Eye (tissue), 1 donor: ENCODE measurements at regions not wholly inside any gene's neighbourhood (a gene's known extent, or its start where the extent isn't known, plus 50 kb on each side); places are given as distances from the start of the nearest gene placed in this dataset.
"Not testable (repeated sequence)": the region's sequence is repeated elsewhere in the genome, so short reads cannot be mapped to it uniquely, and the experiment has no call there.

Experiments used
- DNase-seq: peaks from one replicate; pipeline ENCODE4 v3.0.0-alpha.2; 2015

DNA sequence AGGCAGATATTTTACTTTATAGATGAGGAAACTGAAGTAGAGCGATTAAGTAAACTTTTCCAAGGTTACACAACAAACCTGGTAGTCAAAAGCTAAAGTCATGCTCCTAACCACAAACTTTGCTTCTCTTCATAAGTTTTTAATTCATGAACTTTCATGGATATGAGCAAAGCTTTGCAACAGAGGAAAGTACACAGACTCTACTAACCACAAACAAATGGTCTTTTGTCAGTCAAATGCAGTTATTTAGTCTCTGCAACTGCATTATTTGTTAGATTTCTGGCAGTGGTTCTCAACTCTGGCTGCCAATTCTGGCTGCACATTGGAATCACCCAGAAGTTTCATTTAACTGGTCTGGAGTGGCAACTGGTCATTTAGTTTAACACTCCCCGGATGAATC is 140.6 kb upstream of the TMEM168 start:
- DNase-seq = no peak

DNA sequence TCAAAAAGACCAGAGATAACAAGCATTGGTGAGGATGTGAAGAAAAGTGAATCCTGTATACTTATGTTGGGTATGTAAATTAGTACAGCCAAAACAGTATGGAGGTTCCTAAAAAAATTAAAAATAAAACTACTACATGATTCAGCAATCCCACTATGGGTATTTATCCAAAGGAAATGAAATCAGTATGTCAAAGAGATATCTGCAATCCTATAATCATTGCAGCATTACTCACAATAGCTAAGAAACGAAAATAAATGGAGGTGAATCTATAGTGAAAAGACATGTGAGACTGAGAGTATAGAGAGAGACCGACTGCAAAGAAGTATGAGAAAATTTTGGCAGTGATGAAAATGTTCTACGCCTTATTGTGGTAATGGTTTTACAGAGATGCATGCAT is 139.2 kb upstream of the TMEM168 start:
- DNase-seq = no peak

DNA sequence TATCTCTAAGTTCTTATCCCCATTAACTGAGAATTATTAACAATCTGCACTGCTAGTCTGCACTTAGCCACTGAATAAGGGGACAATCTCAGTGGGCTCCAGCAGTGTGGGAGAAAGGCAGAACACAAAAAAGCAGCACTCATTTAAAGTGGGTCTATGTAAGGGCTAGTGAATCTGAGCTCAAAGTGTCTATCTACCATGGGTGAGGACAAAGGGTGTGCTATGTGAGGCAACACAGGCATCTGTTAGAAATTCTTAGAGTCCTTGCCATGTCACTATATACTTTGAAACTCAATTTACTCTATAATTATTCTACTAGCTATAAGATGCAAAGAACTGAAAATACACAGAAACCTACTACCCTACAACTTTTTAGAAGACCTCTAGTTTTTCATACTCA is 135.8 kb upstream of the TMEM168 start:
- no peak for DNase-seq

DNA sequence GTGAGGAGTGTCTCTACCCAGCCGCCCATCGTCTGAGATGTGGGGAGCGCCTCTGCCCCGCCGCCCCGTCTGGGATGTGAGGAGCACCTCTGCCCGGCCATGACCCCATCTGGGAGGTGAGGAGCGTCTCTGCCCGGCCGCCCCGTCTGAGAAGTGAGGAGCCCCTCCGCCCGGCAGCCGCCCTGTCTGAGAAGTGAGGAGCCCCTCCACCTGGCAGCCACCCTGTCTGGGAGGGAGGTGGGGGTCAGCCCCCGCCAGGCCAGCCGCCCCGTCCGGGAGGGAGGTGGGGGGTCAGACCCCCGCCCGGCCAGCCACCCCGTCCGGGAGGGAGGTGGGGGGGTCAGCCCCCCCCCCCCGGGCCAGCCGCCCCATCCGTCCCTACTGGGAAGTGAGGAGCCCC is 132.4 kb upstream of the TMEM168 start:
- not testable (repeated sequence) for DNase-seq

DNA sequence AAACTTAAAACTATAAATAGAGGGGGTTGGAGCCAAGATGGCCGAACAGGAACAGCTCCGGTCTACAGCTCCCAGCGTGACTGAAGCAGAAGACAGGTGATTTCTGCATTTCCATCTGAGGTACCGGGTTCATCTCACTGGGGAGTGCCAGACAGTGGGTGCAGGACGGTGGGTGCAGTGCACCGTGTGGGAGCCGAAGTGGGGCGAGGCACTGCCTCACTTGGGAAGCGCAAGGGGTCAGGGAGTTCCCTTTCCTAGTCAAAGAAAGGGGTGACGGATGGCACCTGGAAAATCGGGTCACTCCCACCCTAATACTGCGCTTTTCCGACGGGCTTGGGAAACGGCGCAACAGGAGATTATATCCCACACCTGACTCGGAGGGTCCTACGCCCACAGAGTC is 126.2 kb upstream of the TMEM168 start:
- not testable (repeated sequence) for DNase-seq

- peak; percentile 73 for DNase-seq
These were observed 117.9 kb upstream of the TMEM168 start for GRCh38 chr7:112908086-112908485.

DNA sequence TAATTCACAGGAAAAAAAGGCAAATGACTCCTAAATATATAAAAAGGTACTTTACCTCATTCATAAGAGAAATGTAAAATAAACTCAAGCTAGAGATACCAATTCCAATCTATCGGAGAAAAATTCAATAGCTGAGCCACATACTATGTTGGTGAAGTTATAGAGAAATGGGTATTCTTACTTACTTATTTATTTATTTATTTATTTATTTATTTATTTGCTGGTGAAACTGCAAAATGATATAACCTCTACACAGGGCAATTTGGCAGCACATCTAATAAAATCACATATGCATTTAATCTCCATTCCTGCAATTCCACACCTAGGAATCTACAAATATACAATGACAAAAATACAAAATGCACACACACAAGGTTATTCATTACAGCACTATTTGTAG is 117.5 kb upstream of the TMEM168 start:
- no peak for DNase-seq

DNA sequence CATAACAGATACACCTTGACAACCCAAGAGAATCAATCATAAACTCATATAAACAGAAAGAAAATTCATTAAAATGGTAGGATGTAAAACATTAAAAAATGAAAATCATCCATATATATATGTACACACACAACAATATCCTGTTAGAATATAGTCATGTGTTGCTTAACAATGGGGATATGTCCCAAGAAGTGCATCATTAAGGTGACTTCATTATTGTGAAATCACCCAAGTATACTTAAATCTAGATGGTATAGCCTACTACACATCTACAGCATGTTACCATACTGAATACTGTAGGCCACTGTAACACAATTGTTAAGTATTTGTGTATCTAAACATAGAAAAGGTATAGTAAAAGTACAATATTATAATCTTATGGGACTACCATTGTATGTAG is 115.8 kb upstream of the TMEM168 start:
- no peak for DNase-seq

DNA sequence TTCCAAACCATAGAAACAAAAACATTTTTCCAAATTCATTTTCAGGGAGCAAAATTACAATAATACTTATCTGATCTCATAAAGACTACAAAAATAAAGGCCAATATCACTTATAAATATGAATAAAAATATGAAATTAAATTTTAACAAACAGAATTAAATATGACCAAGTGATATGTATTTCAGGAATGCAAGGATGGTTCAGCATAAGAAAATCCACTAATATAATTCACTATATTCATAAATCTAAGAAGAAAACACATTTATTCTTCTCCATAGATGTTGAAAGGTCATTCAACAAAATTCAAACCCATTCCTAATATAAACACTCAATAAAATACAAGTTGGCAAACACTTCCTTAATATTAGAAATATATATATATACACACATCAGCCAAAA is 115.2 kb upstream of the TMEM168 start:
- no peak for DNase-seq

DNA sequence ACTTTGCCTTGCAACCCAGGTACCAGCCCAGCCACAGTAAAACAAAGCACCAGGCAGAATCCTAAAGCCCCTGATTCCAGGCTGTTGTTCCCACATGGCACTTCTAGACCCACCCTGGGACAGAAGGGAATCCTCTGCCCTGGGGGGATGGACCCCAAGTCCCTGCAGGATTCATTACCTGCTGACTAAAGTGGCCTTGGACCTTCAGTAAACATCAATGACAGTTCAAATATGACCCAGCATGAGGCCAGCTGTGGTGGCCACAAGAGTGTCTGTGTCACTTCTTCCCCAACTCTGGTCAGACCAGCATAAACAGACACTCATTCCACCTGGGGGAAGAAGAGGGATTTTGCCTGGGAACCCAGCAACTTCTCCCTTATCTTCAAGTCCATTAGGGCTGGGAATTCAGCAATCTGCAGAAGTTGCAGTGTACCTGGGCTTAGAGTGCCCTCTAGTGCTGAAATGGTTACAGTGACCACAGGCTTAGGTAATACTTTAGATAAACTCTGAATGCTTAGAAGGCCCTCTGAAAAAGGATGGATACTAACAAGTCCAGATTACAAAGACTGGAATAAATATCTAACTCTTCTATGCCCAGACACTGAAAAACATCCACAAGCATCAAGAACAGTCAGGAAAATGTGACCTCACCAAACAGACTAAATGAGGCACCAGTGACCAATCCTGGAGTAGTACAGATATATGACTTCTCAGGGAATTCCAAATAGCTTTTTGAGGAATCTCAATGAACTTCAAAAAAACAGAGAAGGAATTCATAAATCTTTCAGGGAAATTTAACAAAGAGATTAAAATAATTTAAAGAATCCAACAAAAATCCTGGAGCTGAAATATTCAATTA is 108.5 kb upstream of the TMEM168 start:
- DNase-seq = peak; percentile 55

DNA sequence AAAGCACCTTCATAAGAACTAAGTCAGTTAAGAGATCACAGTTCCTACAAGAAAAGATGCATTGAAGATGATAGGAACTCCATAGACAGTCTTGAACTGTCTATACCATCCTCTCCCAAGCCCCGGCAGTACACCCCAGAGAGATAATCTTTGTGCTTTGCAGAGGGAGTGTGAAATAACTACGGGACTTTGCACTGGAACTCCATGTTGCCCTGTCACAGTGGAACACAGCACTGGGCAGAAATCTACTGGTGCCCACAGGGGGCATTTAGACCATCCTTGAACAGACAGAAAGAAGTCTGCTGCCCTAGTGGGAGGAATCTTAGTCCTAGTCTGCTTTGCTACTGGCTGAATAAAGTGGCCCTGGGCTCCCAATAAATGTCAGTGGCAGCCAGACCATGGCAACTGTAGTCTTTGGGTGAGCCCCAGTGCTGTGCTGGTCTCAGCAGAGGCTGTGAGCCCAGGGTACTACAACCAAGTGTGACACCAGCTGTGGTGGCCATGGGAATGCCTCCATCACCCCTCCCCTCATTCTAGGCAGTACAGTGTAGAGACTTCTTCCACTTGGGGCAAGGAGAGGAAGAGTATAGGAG is 107.7 kb upstream of the TMEM168 start:
- DNase-seq = no peak

GRCh38 chr7:112896026-112896601 is 105.9 kb upstream of the TMEM168 start:
- no peak for DNase-seq

DNA sequence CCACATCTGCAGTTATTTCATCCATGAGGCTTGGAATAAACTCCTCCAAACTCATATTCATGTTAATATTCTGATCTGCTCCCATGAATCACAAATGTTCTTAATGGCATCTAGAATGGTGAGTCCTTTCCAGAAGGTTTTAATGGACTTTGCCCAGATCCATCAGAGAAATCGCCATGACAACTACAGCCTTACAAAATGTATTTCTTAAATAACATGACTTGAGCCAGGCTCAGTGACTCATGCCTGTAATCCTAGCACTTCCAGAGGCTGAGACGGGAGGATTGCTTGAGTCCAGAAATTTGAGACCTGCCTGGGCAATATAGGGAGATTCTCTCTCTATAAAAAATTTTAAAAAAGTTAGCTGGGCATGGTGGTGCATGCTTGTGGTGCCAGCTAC is 102.1 kb upstream of the TMEM168 start:
- no peak for DNase-seq

DNA sequence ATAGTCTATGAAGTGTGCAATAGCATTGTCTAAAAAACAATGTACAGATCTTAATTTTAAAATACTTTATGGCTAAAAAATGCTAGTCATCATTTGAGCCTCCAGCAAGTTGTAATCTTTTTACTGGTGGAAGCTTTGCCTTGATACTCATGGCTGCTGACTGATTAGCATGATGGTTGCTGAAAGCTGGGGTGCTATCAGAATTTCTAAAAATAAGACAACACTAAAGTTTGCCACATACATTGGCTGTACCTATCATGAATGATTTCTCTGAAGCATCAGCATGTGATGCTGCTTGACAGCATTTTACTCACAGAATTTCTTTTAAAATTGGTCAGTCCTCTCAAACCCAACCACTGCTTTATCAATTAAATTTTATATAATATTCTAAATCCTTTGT is 101.5 kb upstream of the TMEM168 start:
- no peak for DNase-seq

GRCh38 chr7:112889834-112890438 is 99.7 kb upstream of the TMEM168 start:
- DNase-seq = no peak

- DNase-seq = no peak
These were observed 99.1 kb upstream of the TMEM168 start for GRCh38 chr7:112889268-112889667.

DNA sequence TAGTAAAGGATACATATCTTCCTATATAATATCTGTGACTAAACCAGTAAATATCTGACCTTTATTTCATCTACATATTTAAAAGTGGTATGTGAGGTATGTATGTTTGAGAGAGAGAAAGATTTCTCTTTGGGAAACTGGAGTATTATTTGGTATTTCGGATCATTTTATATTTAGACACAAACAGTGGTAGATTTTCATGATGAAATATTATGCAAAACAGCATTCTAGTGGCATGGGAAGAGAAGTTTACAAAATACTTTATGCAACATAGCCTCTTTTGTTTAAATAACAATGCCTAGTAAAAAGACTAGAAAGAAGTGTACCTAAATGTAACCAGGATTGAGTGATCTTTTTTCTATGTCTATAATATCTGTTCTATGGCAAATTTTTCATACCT is 98.6 kb upstream of the TMEM168 start:
- DNase-seq = no peak

- DNase-seq = no peak
These were observed 97.8 kb upstream of the TMEM168 start for GRCh38 chr7:112887976-112888375.

DNA sequence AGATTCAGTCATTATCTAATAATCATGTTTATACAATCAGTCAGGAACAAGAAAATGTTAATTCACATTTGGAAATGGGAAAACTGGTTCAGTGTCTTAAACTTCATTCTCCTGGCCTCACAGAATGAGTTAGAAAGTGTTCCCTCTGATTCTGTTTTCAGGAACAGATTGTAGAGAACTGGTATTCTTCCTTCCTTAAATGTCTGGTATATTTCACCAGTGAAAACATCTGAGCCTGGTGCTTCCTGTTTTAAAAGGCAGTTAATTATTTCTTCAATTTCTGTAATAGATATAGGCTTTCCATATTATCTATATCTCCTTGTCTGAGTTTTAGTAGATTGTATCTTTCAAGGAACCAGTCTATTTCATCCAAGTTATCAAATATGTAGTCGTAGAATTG is 97.1 kb upstream of the TMEM168 start:
- no peak for DNase-seq

DNA sequence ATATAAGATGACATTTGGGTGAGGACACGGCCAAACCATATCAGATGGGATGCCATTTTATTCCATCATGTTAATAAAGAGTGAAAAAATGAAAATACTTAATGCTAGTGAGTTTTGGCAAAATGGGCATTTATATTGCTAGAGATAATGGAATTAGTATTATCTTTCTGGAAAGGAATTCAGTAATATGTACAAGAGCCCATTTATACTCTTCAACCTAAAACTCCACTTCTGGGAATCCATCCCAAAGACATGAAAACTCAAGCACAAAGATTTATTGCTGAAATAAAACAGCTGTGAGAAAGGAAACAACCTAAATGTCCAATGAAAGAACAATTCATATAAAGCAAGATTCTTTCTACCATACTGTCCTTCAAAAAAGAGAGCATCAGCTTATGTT is 96.0 kb upstream of the TMEM168 start:
- DNase-seq = no peak

GRCh38 chr7:112882991-112883390 is 92.8 kb upstream of the TMEM168 start:
- no peak for DNase-seq

GRCh38 chr7:112882511-112882910 is 92.3 kb upstream of the TMEM168 start:
- no peak for DNase-seq

GRCh38 chr7:112882022-112882421 is 91.8 kb upstream of the TMEM168 start:
- DNase-seq = no peak
